H1 (cell line): ENCODE measurements at regions not wholly inside any gene's neighbourhood (a gene's known extent, or its start where the extent isn't known, plus 50 kb on each side); places are given as distances from the start of the nearest gene placed in this dataset.

Experiments
- CTCF ChIA-PET: fragments of 300-600 bp; sonication (Branson Sonifier 250); formaldehyde crosslinking; loops from one replicate; lab custom pipeline; 2021; ENCODE audit not compliant: partially characterized antibody; lab: Charles Lee
- POLR2A ChIA-PET: fragments of 300-600 bp; sonication (Branson Sonifier 250); formaldehyde crosslinking; loops from one replicate; lab custom pipeline; 2021; ENCODE audit warnings: inconsistent platforms; ENCODE audit not compliant: partially characterized antibody; lab: Charles Lee
- DNase-seq, 2 experiments: peaks; one replicate each; pipeline versions ENCODE4 v3.0.0 to v3.0.0-alpha.2; 2010 to 2022; ENCODE audit warnings: low spot score in 2 of 2, low read depth in 1 of 2, mixed read lengths in 1 of 2
- FAIRE-seq: peaks from 2 replicates; lab custom pipeline; 2011; peaks lifted over from hg19 to GRCh38; lab: Jason Lieb, UNC
- H2AFZ ChIP-seq: 2 replicates; pipeline ENCODE4 v1.8.1; 2012; ENCODE audit warnings: low read length, inconsistent platforms
- H2AK5ac ChIP-seq: 2 replicates; pipeline ENCODE4 v1.6.1; 2013; ENCODE audit warnings: low read depth, low read length
- H2BK120ac ChIP-seq: replicated peaks from 2 replicates; pipeline ENCODE3; 2013; ENCODE audit warnings: low read depth, low read length, inconsistent platforms
- H2BK12ac ChIP-seq: 2 replicates; pipeline ENCODE4 v1.6.1; 2013; ENCODE audit warnings: low read depth, low read length
- H2BK15ac ChIP-seq: 2 replicates; pipeline ENCODE4 v1.6.1; 2013; ENCODE audit warnings: low read length
- H2BK20ac ChIP-seq: 2 replicates; pipeline ENCODE4 v1.6.1; 2013; ENCODE audit warnings: low read length
- H2BK5ac ChIP-seq: 2 replicates; pipeline ENCODE4 v1.6.1; 2013; ENCODE audit warnings: low read depth, low read length
- H3K14ac ChIP-seq: 2 replicates; pipeline ENCODE4 v1.6.1; 2013; ENCODE audit warnings: inconsistent platforms; ENCODE audit not compliant: insufficient read length
- H3K18ac ChIP-seq: 2 replicates; pipeline ENCODE4 v1.6.1; 2013; ENCODE audit warnings: low read length; ENCODE audit errors: extremely low read depth
- H3K23ac ChIP-seq: 2 replicates; pipeline ENCODE4 v1.6.1; 2013; ENCODE audit warnings: inconsistent platforms; ENCODE audit not compliant: insufficient read length
- H3K23me2 ChIP-seq: 2 replicates; pipeline ENCODE4 v1.6.1; 2013; ENCODE audit warnings: low read depth, low read length
- H3K27ac ChIP-seq: 2 replicates; pipeline ENCODE4 v1.6.1; 2011; ENCODE audit warnings: low read depth, low read length, inconsistent platforms
- H3K27me3 ChIP-seq, 4 experiments: replicated peaks in 1 of 4; 1 replicate in 1 of 4; 2 replicates in 3 of 4; pipeline versions ENCODE4 v1.6.1 to v1.8.1; 2011 to 2013; ENCODE audit warnings: low read length in 3 of 4, mild to moderate bottlenecking in 3 of 4, inconsistent platforms in 2 of 4, mixed read lengths in 2 of 4, moderate library complexity in 1 of 4; ENCODE audit not compliant: control insufficient read depth in 3 of 4, insufficient read depth in 3 of 4; ENCODE audit errors: extremely low read depth in 1 of 4
- H3K36me3 ChIP-seq, 4 experiments: 2 replicates each; pipeline versions ENCODE4 v1.6.1 to v1.8.1; 2011 to 2013; ENCODE audit warnings: mild to moderate bottlenecking in 4 of 4, low read length in 3 of 4, moderate library complexity in 2 of 4, control low read depth in 1 of 4, inconsistent platforms in 1 of 4; ENCODE audit not compliant: insufficient read depth in 4 of 4, control insufficient read depth in 2 of 4
- H3K4ac ChIP-seq: replicated peaks from 2 replicates; pipeline ENCODE3; 2013; ENCODE audit warnings: low read length, low read depth, mixed read lengths, inconsistent platforms; ENCODE audit not compliant: insufficient read length
- H3K4me1 ChIP-seq, 4 experiments: replicated peaks in 1 of 4; 1 replicate in 1 of 4; 2 replicates in 3 of 4; pipeline versions ENCODE4 v1.6.1 to v1.8.1; 2011 to 2013; ENCODE audit warnings: low read length in 3 of 4, inconsistent platforms in 2 of 4, mixed read lengths in 1 of 4; ENCODE audit not compliant: insufficient read depth in 4 of 4, control insufficient read depth in 3 of 4
- H3K4me2 ChIP-seq, 2 experiments: 2 replicates each; pipeline versions ENCODE4 v1.6.1 to v1.8.1; 2011 to 2013; ENCODE audit warnings: low read depth in 2 of 2, low read length in 2 of 2, control low read depth in 1 of 2, inconsistent platforms in 1 of 2, mild to moderate bottlenecking in 1 of 2; ENCODE audit not compliant: insufficient read depth in 1 of 2
- H3K4me3 ChIP-seq, 4 experiments: fragments of 200-600, 300-600 bp in 1 of 4; sonication (generic), shearing (Covaris generic), sonication (Bioruptor Twin) in 1 of 4; 2 replicates each; pipeline versions ENCODE4 v1.5.1 to v1.8.1; 2011 to 2016; ENCODE audit warnings: low read length in 4 of 4, low read depth in 3 of 4, control low read depth in 2 of 4, inconsistent platforms in 2 of 4, mild to moderate bottlenecking in 2 of 4, mixed read lengths in 1 of 4, moderate library complexity in 1 of 4; ENCODE audit not compliant: insufficient read depth in 2 of 4; ENCODE audit errors: extremely low read depth in 1 of 4
- H3K56ac ChIP-seq: replicated peaks from 2 replicates; pipeline ENCODE3; 2013; ENCODE audit warnings: low read depth, mild to moderate bottlenecking, mixed read lengths, low read length, inconsistent platforms; ENCODE audit not compliant: insufficient read length
- H3K79me1 ChIP-seq: 2 replicates; pipeline ENCODE4 v1.6.1; 2013; ENCODE audit warnings: low read depth, low read length, control low read depth
- H3K79me2 ChIP-seq, 2 experiments: 2 replicates each; pipeline versions ENCODE4 v1.6.1 to v1.8.1; 2012 to 2013; ENCODE audit warnings: low read length in 2 of 2, mild to moderate bottlenecking in 2 of 2, inconsistent platforms in 1 of 2; ENCODE audit not compliant: insufficient read depth in 2 of 2, control insufficient read depth in 1 of 2
- H3K9ac ChIP-seq, 4 experiments: replicated peaks in 1 of 4; 1 replicate in 1 of 4; 2 replicates in 3 of 4; pipeline versions ENCODE4 v1.6.1 to v1.8.1; 2011 to 2013; ENCODE audit warnings: low read depth in 3 of 4, low read length in 3 of 4, control low read depth in 2 of 4, mild to moderate bottlenecking in 2 of 4, moderate library complexity in 2 of 4, inconsistent platforms in 1 of 4; ENCODE audit errors: extremely low read depth in 1 of 4
- H3K9me3 ChIP-seq, 2 experiments: 2 replicates each; pipeline versions ENCODE4 v1.6.1 to v1.8.1; 2012 to 2013; ENCODE audit warnings: mild to moderate bottlenecking in 2 of 2, moderate library complexity in 2 of 2, control low read depth in 1 of 2, inconsistent platforms in 1 of 2, low read depth in 1 of 2, low read length in 1 of 2, mixed read lengths in 1 of 2; ENCODE audit not compliant: insufficient read depth in 2 of 2
- H4K20me1 ChIP-seq, 2 experiments: replicated peaks in 1 of 2; 2 replicates each; pipeline versions ENCODE3 to v1.8.1; 2011 to 2013; ENCODE audit warnings: inconsistent platforms in 2 of 2, low read length in 2 of 2, mild to moderate bottlenecking in 1 of 2; ENCODE audit not compliant: insufficient read depth in 2 of 2, control insufficient read depth in 1 of 2
- H4K5ac ChIP-seq: 2 replicates; pipeline ENCODE4 v1.6.1; 2013; ENCODE audit warnings: low read length, low read depth, mixed read lengths, inconsistent platforms; ENCODE audit not compliant: insufficient read length
- H4K8ac ChIP-seq: 2 replicates; pipeline ENCODE4 v1.8.0; 2013; ENCODE audit warnings: mild to moderate bottlenecking, moderate library complexity, low read length, inconsistent platforms; ENCODE audit not compliant: insufficient read depth; ENCODE audit errors: extremely low read depth
- H4K91ac ChIP-seq: replicated peaks from 2 replicates; pipeline ENCODE3; 2013; ENCODE audit warnings: low read length, mixed read lengths, inconsistent platforms; ENCODE audit not compliant: insufficient read length
- CHD1 ChIP-seq: IDR thresholded peaks from 2 replicates; pipeline ENCODE4 v1.6.1; 2012; ENCODE audit warnings: low read depth, low read length, improper control_type of control experiment
- EP300 ChIP-seq, 2 experiments: IDR thresholded peaks; 1 replicate in 1 of 2; 2 replicates in 1 of 2; pipeline ENCODE4 v1.6.1; 2011 to 2012; ENCODE audit warnings: low read depth in 2 of 2, low read length in 2 of 2, mild to moderate bottlenecking in 2 of 2, borderline replicate concordance in 1 of 2, inconsistent platforms in 1 of 2, moderate library complexity in 1 of 2
- GABPA ChIP-seq: IDR thresholded peaks from 2 replicates; pipeline ENCODE4 v1.6.1; 2011; ENCODE audit warnings: mild to moderate bottlenecking, low read length, moderate library complexity, borderline replicate concordance; ENCODE audit not compliant: insufficient read depth
- HDAC2 ChIP-seq, 2 experiments: fragments of 300-600 bp in 1 of 2; sonication (generic) in 1 of 2; IDR thresholded peaks; 2 replicates each; pipeline ENCODE4 v1.6.1; 2011 to 2012; ENCODE audit warnings: low read depth in 2 of 2, low read length in 2 of 2, mild to moderate bottlenecking in 2 of 2, moderate library complexity in 2 of 2, borderline replicate concordance in 1 of 2, inconsistent platforms in 1 of 2
- JUN ChIP-seq: IDR thresholded peaks from 2 replicates; pipeline ENCODE4 v1.6.1; 2011; ENCODE audit warnings: low read depth, mild to moderate bottlenecking, improper control_type of control experiment, low read length
- NANOG ChIP-seq: IDR thresholded peaks from 2 replicates; pipeline ENCODE4 v1.6.1; 2011; ENCODE audit warnings: low read length, low read depth, mild to moderate bottlenecking, inconsistent platforms; ENCODE audit not compliant: insufficient read depth, poor library complexity, severe bottlenecking
- PHF8 ChIP-seq: fragments of 200-600 bp; sonication (generic); conservative IDR thresholded peaks from 2 replicates; pipeline ENCODE4 v1.7.1; 2012; ENCODE audit warnings: low read depth, mild to moderate bottlenecking, inconsistent platforms, low read length, moderate library complexity
- POLR2A ChIP-seq, 2 experiments: IDR thresholded peaks; 1 replicate in 1 of 2; 2 replicates in 1 of 2; pipeline ENCODE4 v1.6.1; 2011; ENCODE audit warnings: low read depth in 2 of 2, low read length in 2 of 2, mild to moderate bottlenecking in 2 of 2; ENCODE audit errors: control extremely low read depth in 1 of 2
- RNF2 ChIP-seq: fragments of 200-900, 300-1000 bp; sonication (generic); IDR thresholded peaks from 2 replicates; pipeline ENCODE4 v1.7.1; 2016; ENCODE audit warnings: borderline replicate concordance, low read depth, mild to moderate bottlenecking, antibody characterized with exemption, low read length; ENCODE audit not compliant: poor library complexity, severe bottlenecking; ENCODE audit errors: missing control alignments
- TBP ChIP-seq: IDR thresholded peaks from 2 replicates; pipeline ENCODE4 v1.6.1; 2011; ENCODE audit warnings: low read depth, low read length, improper control_type of control experiment
- WGBS, 2 experiments: shearing (Covaris generic) in 1 of 2; methylation state at CpG; one replicate each; pipeline versions ENCODE4 v1.1.6 to v1.1.7; 2013 to 2015; ENCODE audit warnings: low lambda C conversion rate in 2 of 2, mixed read lengths in 2 of 2, inconsistent platforms in 1 of 2, low coverage in 1 of 2, missing lambda C conversion rate in 1 of 2; ENCODE audit not compliant: insufficient replicate concordance in 2 of 2, insufficient coverage in 1 of 2, insufficient read length in 1 of 2; ENCODE audit errors: extremely low coverage in 1 of 2, missing lambda C conversion rate in 1 of 2; 5-methylcytosine and 5-hydroxymethylcytosine counted together
- TF ChIP-seq, protein P1 (sequence below): IDR thresholded peaks from 2 replicates; pipeline ENCODE4 v1.6.1; 2012; ENCODE audit warnings: inconsistent platforms
- TF ChIP-seq, protein P2 (sequence below): IDR thresholded peaks from 2 replicates; pipeline ENCODE4 v1.6.1; 2011; ENCODE audit warnings: low read depth, mild to moderate bottlenecking, low read length; ENCODE audit not compliant: insufficient read depth

DNA sequence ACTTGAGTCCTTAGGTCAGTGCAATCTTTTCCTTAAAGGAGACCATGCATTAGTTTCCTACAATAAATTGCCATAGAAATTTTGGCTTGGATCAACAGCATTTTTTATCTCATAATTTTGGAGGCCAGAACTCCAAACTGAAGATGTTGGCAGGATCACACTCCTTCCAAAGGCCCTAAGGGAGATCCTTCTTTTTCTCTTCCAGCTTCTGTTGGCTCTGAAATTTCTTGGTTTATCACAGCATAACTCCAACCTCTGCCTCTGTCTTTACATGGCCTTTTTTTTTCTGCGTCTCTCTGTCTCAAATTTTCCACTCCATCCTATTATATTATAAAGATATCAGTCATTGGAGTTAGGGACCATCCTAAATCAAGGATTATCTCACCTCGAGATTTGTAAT, 282.2 kb downstream of the STIM2 start:
- Histone ChIP-seq H2BK20ac (no peak overlapping the region), H3K56ac (no peak overlapping the region), H4K20me1 (no peaks in the 10 kb centered on the region), H3K18ac (no peak overlapping the region), H2AFZ (no peak overlapping the region), H3K14ac (no peak overlapping the region), H4K5ac (no peak overlapping the region), H3K4me3 (no peak overlapping the region), H3K79me1 (no peaks in the 10 kb centered on the region), H3K4me2 (no peak overlapping the region), H3K4ac (no peak overlapping the region), H4K8ac (no peak overlapping the region), H3K4me1 (peaks cover 0 to 6% (median 2%) of the 10 kb centered on the region in 4 experiments; a peak in 2 of 7 replicates), H3K36me3 (0 out of 8 replicates have a peak, but pooled peaks cover 0 to 2% (median 0%) of the 10 kb centered on the region in 4 experiments), H2BK5ac (no peak overlapping the region), H2BK15ac (no peak overlapping the region), H2BK12ac (no peak overlapping the region), H4K91ac (no peak overlapping the region), H3K23ac (no peak overlapping the region), H3K9me3 (peaks cover 10 to 18% of the 10 kb centered on the region in 2 experiments), H3K27ac (no peak overlapping the region), H3K9ac (no peak overlapping the region), H3K79me2 (no peaks in the 10 kb centered on the region), H2AK5ac (no peak overlapping the region), H3K23me2 (no peaks in the 10 kb centered on the region), H2BK120ac (no peak overlapping the region), H3K27me3 (no peaks in the 10 kb centered on the region)
- ChIA-PET POLR2A (interaction anchor here (0.6 kb wide), 1 partner anchor 12 kb away, joined by 3 read pairs; no protein-coding TSS in a partner anchor), CTCF (no interaction called here)
- DNase-seq (no peak), FAIRE-seq (no peak)
- 78% methylated on average over 2 of the region's 2 CpGs; no CpG with 5 or more reads in 1 of the 2 experiments for WGBS, 2 experiments
- TF ChIP-seq RNF2 (no peak), TBP (no peak), PHF8 (no peak), NANOG (no peak), POLR2A (IDR thresholded peaks at IDR 0.05; ENCODE audit: control extremely low read depth in 1 of 2, low read depth in 2 of 2, low read length in 2 of 2) (no peak), GABPA (no peak), JUN (no peak), HDAC2 (IDR thresholded peaks at IDR 0.05; ENCODE audit: borderline replicate concordance in 1 of 2, low read depth in 2 of 2, low read length in 2 of 2) (no peak), EP300 (IDR thresholded peaks at IDR 0.05; ENCODE audit: borderline replicate concordance in 1 of 2, low read depth in 2 of 2, low read length in 2 of 2) (no peak), CHD1 (no peak)
- TF ChIP-seq, protein P1, sequence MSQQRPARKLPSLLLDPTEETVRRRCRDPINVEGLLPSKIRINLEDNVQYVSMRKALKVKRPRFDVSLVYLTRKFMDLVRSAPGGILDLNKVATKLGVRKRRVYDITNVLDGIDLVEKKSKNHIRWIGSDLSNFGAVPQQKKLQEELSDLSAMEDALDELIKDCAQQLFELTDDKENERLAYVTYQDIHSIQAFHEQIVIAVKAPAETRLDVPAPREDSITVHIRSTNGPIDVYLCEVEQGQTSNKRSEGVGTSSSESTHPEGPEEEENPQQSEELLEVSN = no peak
- TF ChIP-seq, protein P2, sequence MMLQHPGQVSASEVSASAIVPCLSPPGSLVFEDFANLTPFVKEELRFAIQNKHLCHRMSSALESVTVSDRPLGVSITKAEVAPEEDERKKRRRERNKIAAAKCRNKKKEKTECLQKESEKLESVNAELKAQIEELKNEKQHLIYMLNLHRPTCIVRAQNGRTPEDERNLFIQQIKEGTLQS = no peak
